ENCODE measurements at regions not wholly inside any gene's neighbourhood (a gene's known extent, or its start where the extent isn't known, plus 50 kb on each side); places are given as distances from the start of the nearest gene placed in this dataset.

DNA sequence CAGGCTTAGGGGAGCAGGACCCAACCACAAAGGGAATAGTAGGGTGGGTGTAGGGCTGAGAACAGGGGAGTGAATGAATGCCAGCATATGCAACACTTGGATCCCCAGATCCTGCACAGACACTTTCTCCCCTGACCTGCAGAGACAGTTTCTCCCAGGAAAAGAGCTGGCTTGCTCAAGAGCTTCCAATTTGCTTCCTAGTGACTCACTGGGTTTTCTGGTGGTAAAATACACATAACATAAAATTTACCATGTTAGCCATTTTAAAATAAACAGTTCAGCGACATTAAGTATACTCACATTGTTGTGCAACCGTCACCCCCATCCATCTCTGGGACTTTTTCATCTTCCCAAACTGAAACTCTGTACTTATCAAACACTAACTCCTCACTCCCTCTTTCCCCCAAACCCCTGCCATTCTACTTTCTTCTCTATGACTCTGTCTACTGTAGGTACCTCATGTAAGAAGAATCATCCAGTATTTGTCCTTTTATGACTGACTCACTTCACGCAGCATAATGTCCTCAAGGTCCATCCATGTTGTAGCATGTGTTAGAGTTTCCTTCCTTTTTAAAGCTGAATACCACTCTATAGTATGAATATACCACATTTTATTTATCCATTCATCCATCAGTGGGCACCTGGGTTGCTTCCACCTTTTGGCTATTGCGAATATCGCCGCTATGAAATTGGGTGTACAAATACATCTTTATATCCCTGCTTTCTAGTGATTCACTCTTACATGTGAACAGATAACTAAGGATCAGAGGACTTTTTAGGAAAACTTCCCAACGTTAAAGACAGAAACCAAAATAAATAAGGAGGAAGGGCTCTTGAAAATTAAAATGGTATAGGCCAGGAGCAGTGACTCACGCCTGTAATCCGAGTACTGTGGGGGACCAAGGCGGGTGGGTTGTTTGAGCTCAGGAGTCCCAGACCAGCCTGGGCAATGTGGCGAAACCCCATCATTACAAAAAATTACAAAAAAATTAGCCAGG is 95.6 kb upstream of the TJP1 start:
- no peak for DNase-seq

DNA sequence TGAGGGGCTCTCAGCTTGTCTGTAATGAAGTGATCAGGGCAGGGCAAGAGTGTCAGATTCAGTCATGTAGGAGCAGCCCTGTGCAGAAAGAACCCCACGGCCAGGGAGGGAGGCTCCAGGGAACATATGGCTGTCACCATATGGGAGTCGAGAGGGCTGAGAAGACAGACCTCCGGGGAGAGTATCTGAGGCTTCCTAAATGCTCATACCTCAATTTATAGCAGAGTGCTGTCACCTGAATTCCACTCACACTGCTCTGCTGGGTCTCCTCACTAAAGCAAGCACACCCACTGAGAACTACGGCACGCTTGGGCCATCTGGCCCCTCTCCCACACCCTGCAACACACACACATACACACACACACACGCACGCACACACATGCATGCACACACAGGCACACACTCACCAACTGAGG is 92.3 kb upstream of the TJP1 start:
- no peak for DNase-seq

DNA sequence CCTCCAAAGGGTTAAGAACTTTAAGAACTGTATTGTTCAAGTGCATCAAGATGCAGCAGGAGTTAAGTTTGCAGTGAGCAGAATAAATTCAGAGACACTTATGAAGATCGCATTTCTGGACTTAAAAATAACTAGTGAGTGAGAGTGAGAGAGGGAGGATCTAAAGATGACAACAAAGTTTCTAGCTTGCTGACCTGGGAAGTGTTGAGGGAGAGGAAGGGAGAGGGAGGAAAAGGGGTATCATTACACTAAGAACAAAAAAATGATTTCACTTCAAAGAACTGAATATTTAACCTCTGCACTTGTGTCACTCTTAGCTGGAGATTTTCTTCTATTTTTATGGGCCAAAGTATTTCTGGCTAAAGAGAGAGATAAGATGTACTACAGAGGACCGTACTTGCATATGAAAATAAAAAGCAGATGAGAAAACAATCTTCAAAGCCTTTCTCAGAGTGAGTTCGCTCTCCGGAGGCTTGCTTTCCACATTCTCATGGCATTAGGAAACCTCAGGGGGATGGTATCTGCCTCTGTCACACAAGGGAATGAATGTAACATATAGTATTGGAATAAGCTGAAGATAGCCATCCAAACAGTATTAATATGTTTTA is 91.4 kb upstream of the TJP1 start:
- DNase-seq: no peak

DNA sequence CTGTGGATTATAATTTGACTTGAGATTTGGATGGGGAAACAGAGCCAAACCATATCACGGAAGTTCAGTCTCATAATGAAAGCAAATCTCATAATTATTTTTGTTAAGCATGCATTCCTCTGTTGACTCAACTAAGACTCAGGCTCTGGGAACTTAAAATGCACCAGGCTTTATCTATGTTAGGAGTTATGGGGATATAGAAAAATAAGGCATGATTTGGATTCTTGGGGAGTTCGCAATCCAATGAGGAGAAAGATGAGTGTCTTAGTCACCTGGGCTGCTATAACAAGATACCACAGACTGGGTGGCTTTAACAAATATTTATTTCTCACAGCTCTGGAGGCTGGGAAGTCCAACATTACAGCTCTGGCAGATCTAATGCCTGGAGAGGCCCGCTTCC is 89.4 kb upstream of the TJP1 start:
- no peak for DNase-seq

DNA sequence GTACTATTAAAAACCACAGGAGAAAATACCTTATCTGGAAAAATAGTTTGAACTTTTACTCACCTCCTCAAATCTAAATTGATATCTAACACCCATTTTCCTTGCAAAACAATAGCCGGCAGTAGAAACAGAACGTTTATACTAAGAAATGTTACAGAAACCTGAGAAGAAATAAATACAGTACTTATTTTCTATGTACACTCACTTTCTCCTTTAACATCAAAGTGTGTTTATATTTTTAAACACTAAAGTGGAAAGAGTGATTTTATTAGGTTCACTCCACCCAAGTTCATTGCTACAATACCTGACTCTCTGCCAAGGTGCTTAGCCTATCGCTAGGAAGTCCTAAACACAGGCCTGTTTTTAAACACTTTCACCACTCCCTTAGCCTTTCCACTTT is 87.8 kb upstream of the TJP1 start:
- DNase-seq: no peak

DNA sequence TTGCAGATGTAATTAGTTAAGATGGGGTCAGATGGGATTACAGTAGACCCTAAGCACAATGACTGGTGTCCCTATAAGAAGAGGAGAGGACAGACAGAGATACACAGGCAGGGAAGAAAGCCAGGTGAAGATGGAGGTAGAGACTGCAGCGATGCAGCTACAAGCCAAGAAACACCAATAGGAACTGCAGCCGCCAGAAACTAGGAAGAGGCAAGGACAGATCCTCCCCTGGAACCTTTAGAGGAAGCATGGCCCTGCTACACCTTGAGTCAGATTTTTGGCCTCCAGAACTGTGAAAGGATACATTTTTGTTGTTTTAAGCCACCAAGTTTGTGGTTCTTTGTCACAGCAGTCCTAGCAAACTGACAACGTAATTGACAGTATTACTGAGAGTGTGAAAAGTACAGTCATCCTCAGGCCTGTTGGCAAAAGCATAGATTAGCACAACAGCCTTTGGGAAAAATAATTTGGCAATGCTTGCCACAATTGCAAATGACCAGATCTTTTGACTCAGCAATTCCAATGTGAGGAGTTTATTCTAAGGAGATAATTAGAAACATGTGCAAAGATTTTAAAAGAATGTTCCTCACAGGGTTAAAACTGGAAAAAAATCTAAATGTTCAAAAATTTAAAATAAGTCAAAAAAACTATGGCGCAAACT is 82.6 kb upstream of the TJP1 start:
- DNase-seq: no peak

DNA sequence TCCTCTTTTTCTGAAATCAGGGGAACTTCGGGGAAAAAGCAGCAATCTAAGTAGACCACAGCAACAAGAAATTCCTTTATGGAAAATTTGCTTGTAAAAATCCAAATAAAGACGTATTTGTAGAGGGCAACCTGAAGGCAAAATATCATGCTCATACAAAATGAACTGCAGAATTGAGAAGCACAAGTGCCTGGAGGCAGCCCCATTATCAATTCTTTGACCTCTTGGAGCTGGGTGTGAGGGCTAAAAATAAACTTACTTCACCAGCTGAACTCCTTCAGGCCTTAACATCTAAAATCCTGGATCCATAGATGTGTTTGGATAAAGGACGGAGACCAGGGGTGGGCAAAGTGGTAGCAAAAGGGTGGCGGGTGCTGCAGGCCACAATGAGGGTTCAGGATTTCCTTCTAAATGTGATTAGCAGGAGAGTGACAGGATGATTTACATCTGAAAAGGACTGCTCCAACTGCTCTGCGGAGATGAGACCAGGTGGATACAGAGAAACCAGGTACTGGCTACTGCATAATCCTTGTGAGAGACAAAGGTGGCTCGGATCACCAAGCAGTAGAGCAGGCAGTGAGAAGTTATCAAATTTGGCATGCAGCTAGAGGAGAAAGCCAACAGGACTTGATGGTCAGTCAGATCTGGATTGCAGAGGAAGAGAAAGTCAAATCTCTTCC is 81.7 kb upstream of the TJP1 start:
- no peak for DNase-seq

DNA sequence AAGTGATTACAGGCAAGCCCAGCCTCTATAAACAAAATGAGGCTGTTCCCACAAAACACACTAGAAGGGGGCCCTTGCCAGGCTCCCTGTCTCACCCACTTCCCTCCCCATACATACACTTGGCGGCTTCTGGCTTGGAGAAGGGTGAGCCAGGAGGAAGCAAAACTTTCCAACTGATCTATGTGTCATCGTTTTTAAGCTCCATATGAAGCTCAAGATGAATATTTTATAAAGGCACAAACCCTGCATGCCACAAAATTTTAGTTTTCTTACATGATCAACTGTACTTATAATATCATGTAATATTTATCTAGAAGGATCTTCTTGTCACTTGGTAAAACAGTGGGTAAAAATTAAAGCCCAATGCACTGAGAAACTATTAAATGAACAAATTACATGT is 80.8 kb upstream of the TJP1 start:
- DNase-seq: no peak

DNA sequence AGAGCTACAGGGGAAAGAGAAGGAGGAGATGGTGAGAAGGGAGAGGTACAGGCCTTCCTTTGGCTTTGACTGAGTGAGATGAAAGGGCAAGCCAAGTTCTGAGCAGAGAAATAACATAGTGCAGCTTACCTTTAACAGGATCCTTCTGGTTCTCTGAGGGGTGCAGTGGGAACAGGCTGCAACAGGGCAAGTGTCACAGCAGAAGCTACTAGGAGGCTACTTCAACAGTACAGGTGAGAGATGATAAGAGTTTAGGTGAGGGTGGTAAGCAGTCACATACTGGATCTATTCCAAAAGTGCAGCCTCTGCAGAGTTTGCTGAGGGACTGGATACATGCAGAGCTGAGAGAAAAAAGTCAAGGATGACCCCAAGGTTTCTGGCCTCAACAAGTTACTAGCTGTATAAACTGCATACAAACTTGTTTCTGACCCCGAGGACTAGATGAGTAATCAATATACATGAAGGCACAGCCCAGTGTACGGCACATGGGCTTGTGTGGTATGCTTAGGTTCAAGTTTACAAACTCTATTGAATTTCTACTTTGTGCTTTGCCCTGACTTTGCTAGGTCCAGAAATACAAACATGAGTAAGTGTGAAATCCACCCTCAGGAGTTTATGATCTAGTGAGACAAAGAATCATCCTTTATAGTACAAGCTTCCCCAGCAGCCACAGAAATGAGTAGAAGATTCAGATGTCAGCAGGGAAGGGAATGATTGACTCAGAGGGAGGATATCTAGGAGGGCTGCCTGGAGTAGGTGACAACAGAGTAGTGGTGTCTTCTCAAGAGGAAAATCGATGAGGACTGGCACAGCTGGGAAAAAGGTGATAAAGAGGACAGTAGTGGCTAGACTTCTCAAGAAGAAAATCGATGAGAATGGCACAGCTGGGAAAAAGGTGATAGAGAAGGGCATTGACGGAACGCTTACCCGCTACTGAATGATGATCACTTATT is 78.2 kb upstream of the TJP1 start:
- DNase-seq: no peak

DNA sequence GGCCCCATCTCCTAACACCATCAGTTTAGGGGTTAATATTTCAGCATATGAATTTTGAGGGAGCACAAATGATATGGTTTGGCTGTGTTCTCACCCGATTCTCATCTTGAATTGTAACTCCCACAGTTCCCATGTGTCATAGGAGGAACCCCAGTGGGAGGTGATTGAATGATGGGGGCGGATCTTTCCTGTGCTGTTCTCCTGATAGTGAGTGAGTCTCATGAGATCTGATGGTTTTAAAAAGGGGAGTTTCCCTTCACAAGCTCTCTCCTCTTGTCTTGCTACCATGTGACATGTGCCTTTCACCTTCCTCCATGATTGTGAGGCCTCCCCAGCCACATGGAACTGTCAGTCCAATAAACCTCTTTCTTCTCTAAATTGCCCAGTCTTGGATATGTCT is 73.8 kb upstream of the TJP1 start:
- no peak for DNase-seq

DNA sequence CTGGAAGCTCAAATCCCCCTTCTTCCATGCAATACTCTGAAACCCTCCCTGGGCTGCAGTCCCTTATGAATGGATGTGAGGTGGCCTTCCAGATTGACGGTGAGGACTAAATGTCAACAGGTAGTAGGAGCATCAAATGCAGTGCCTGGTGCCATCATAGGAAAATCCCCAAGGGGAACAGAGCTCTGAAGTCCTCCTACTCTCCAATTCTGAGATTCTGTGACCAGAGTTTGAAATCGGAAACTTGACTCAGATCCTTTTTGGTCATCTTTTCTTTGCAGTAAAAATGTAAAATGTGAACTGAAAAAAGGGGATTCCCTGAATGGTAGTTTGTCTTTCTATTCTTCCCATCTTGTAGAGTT is 68.8 kb upstream of the TJP1 start:
- no peak for DNase-seq

DNA sequence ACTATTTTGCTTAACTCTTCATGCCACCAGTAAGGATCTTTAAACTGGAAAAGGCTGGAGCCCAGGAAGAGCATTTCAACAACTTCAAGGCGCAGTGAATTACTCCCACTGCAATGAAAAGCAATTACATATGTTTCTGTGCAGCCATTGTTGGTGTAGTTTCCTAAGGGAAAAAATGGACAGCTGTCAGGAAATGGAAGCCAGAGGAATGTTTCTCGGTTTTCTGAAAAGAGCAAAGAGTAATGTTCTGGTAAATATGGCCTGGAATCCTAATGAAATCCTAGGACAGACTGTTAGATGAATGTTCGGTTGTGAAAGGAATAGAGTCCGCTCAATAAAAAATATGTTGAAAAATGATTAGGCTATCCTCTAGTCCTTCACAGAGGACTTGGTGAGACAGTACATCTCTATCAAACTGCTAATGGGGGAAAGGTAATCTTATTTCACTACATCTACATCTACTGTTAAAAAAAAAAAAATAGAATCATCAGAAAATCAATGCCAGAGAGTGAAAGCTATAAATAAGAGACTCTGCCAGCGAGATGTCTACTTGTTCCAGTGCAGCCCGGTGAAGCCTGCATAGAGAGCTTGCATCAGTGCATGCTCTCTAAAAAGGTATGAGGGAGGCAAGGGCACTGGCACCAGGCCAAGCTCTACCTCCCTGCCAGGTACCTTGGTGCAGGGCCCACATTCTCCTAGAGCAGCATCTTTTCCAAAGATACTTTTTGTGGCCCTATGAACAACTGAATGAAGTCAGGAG is 68.2 kb upstream of the TJP1 start:
- DNase-seq: peak; percentile 50

DNA sequence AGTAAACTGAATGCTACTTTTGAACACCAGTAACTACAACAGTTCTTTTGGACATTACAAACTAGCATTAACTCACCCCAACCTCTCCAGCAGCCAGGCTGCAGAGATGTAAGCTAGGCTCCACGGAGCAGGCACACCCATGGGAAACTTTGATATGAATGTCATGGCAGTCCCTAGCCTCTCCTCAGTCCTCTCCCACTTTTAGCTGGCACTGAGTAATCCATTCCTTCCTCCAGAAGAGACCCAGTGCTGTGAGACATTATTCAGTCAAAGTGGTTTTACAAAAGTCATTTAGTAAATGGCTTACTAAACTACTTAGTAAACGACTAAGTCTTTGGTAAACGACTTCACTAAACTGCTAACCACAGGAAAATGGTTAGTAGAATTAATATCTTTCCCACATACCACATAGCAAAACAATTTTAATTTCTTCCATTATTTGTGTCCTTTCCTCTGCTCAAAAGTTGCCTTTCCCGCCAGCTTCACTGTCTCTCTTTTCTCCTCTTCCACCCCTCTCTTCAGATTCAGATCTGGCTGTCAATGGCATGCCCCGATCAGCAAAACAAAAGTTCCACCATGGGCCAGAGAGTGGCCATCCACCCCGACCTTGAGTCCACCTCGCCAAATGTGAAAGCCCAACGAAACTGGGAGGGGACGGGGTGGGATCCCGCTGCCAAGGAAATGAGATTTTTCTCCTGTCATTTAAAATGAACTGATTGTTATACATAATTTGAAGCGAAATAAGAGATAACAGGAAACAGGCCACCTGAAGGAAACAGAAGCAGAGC is 67.5 kb upstream of the TJP1 start:
- peak; percentile 15 for DNase-seq

DNA sequence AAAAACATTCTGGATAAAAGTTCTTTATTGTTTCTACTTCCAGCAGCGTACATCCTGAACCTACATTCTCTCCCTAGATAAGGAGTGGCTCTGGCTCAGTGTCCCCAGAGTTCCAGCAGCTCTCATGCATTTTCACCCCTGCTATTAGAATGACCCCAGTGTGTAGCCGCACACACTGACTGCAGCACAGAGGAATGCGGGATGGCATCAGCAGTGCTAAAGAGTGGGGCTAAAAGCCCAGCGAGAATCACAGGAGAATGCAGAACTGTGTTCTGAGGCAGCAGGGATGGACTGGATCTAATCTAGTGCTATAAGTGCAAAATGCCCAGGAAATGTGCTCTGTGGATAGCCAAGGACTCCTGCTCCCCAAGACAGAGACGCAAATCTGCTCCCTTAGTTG is 66.4 kb upstream of the TJP1 start:
- DNase-seq: no peak

DNA sequence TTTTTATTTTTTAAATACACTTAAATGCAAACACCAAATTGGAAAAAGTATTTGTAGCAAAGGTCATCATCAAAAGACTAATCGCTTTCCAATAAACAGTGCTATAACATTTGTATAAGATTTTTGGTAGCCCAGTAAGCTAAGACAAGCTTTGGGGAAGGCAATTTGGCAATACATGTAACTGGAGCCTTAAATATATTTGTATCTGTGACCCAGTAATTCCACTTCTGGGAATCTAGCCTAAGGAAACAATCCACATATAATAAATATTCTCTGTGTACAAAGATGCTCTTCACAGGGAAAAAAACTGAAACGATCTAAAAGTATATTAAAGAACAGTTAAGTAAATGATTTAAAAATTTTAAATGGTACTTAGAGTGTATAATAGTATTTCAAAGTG is 65.5 kb upstream of the TJP1 start:
- no peak for DNase-seq

DNA sequence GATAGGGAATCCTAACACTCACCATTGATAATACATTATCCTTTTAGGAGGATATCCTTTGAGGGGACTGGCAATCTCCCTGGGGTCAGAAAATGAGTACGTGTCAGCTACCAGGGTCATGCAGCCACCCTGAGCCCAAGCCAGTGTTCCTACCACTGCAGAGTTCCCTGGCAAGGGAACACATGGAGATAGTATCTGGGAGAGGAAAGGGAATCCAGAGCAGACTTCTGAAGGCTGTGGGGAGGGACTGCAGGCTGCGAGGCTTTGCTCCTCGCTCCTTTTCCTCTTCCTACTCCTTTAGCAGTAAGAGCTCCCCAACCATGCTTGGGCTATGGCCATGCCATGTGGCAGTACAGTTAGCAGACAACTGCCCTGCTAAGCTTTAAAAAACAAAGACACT is 62.9 kb upstream of the TJP1 start:
- no peak for DNase-seq

DNA sequence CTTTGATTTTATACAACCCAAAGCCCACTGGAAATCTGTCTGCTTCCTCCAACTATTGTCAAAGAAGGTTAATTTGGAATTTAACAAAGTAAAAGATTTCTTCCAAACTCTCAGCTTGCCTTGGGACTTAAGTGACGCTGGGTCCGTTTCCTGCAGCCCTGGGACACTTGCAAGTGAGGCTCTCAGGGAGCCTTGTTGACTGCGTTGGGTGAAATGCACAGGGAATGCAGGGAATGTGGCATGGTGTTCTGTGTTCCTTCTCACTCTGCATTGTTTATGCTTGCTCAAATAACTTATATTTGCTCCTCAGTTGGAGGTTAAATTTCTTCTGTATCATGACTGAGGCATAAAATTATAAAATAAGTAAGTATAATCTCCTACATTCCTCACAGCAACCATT is 60.9 kb upstream of the TJP1 start:
- no peak for DNase-seq

DNA sequence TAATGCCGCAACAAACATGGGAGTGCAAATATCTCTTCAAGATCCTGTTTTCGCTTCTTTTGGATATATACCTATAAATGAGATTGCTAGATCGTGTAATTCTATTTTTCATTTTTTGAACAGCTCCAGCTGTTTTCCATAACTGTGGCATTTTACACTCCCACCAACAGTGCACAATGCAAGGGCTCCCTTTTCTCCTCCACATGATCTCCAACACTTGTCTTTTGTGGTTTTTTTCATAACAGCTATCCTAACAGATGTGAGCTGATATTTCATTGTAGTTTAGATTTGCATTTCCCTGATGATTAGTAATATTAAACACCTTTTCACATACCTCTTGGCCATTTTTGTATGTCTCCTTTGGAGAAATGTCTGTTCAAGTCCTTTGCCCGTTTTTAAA is 58.6 kb upstream of the TJP1 start:
- no peak for DNase-seq

DNA sequence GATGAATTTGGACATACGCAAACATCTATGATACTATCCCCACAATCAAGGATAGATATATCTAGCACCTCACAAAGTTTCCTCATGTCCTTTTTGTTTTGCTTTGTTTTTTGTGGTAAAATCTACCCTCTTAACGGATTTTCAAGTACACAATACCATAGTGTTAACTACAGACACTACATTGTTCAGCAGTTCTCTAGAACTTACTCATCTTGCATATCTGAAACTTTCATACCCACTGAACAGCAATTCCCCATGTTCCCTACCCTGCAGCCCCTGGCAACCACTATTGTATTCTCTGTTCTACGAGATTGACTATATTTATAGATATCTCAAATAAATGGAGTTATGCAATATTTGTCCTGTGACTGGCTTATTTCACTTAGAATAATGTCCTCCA is 58.1 kb upstream of the TJP1 start:
- DNase-seq: no peak

DNA sequence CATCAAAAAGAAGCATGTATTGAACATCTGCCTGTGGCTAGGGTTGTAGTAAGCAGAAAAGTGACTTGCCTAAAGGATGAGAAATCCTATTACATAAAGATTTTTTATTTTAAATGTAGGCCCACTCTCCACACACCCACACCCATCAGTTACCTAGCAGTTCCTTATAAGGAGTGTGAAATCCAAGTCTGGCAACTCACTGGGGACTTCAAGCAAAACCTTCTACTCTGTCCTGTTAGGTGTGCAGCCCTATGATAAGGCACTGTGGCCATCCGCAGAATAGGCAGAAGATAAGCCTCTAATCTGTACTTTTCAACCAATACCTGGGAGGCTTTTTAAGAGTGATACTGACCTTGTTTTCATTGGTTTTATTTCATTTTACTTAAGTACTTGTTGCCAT is 52.7 kb upstream of the TJP1 start:
- no peak for DNase-seq
